HCT116 (cell line): ENCODE measurements at regions not wholly inside any gene's neighbourhood (a gene's known extent, or its start where the extent isn't known, plus 50 kb on each side); places are given as distances from the start of the nearest gene placed in this dataset.

Source experiments
- ATAC-seq: fragments of 200-7000 bp; cut with Tn5 transposase; 2 replicates; pipeline ENCODE4 v1.9.1; 2020; ENCODE audit warnings: mild to moderate bottlenecking, moderate library complexity
- BruUV-seq: library from RNA; stranded (reverse); fragments of 400-500 nt; replicated peaks from 2 replicates; lab custom pipeline; 2021; lab: Mats Ljungman, UMichigan
- CTCF ChIA-PET: fragments of 300-600 bp; sonication (Branson Sonifier 250); formaldehyde crosslinking; loops from one replicate; lab custom pipeline; 2021; ENCODE audit warnings: antibody characterized with exemption; lab: Charles Lee
- POLR2A ChIA-PET: fragments of 300-600, 350-600 bp; sonication (Branson Sonifier 250); formaldehyde crosslinking; loops from one replicate; lab custom pipeline; 2021; ENCODE audit warnings: antibody characterized with exemption; lab: Charles Lee
- RAD21 ChIA-PET, 2 experiments: fragments of 300-600 bp; sonication (Branson Sonifier 250); formaldehyde crosslinking; loops; one replicate each; lab custom pipeline; 2023; ENCODE audit warnings: low total read pairs in 2 of 2; ENCODE audit not compliant: uncharacterized antibody in 2 of 2, unreplicated experiment in 2 of 2, low non-redundant PET in 1 of 2; lab: Charles Lee
- DNase-seq: peaks from one replicate; pipeline ENCODE4 v3.0.0-alpha.2; 2010; ENCODE audit warnings: low read depth, low spot score
- H2AFZ ChIP-seq: fragments of 200-600 bp; shearing (Covaris generic), sonication (generic); 2 replicates; pipeline ENCODE4 v1.6.1; 2017; ENCODE audit warnings: low read depth, mixed run types, mixed read lengths, antibody characterized with exemption, low read length; ENCODE audit not compliant: poor library complexity, severe bottlenecking
- H3K27ac ChIP-seq: 2 replicates; pipeline ENCODE4 v1.5.1; 2012; ENCODE audit warnings: low read depth, low read length
- H3K27me3 ChIP-seq: fragments of 200-600 bp; sonication (generic); 2 replicates; pipeline ENCODE4 v1.6.1; 2016; ENCODE audit warnings: mixed run types, low read length, mixed read lengths; ENCODE audit not compliant: insufficient read depth
- H3K36me3 ChIP-seq, 2 experiments: fragments of 200-500 bp in 1 of 2; fragments of 200-600 bp in 1 of 2; sonication (Bioruptor generic) in 1 of 2; sonication (generic) in 1 of 2; 2 replicates each; pipeline versions ENCODE4 v1.5.1 to v1.6.1; 2014 to 2016; ENCODE audit warnings: low read length in 2 of 2, inconsistent platforms in 1 of 2, mixed read lengths in 1 of 2, mixed run types in 1 of 2; ENCODE audit not compliant: insufficient read depth in 2 of 2, control insufficient read depth in 1 of 2
- H3K4me1 ChIP-seq, 2 experiments: fragments of 200-600 bp in 1 of 2; sonication (generic) in 1 of 2; 2 replicates each; pipeline versions ENCODE4 v1.5.1 to v1.6.1; 2012 to 2017; ENCODE audit warnings: low read length in 2 of 2, inconsistent platforms in 1 of 2, mild to moderate bottlenecking in 1 of 2, mixed read lengths in 1 of 2, mixed run types in 1 of 2, moderate library complexity in 1 of 2; ENCODE audit not compliant: insufficient read depth in 2 of 2, control insufficient read depth in 1 of 2
- H3K4me2 ChIP-seq: fragments of 200-600 bp; sonication (generic); 2 replicates; pipeline ENCODE4 v1.6.1; 2017; ENCODE audit warnings: mixed run types, low read length, mixed read lengths
- H3K4me3 ChIP-seq, 2 experiments: fragments of 200-600 bp in 1 of 2; sonication (generic) in 1 of 2; replicated peaks in 1 of 2; 2 replicates each; pipeline ENCODE4 v1.5.1; 2011 to 2016; ENCODE audit warnings: low read length in 2 of 2, control low read depth in 1 of 2, low read depth in 1 of 2, mild to moderate bottlenecking in 1 of 2, mixed read lengths in 1 of 2, mixed run types in 1 of 2
- H3K79me2 ChIP-seq: fragments of 200-600 bp; sonication (generic); 2 replicates; pipeline ENCODE4 v1.6.1; 2017; ENCODE audit warnings: mild to moderate bottlenecking, mixed run types, low read length, moderate library complexity, mixed read lengths; ENCODE audit not compliant: insufficient read depth
- H3K9ac ChIP-seq: fragments of 200-600 bp; sonication (generic); 2 replicates; pipeline ENCODE4 v1.6.1; 2016; ENCODE audit warnings: low read length, mixed read lengths
- H3K9me2 ChIP-seq: fragments of 200-600 bp; sonication (generic), shearing (Covaris generic); 2 replicates; pipeline ENCODE4 v1.6.1; 2017; ENCODE audit warnings: mixed run types, mild to moderate bottlenecking, moderate library complexity; ENCODE audit not compliant: insufficient read depth
- H3K9me3 ChIP-seq, 2 experiments: fragments of 200-500 bp in 1 of 2; fragments of 200-600 bp in 1 of 2; sonication (Bioruptor generic) in 1 of 2; sonication (generic) in 1 of 2; 2 replicates each; pipeline ENCODE4 v1.6.1; 2014 to 2017; ENCODE audit warnings: low read length in 2 of 2, mixed read lengths in 2 of 2, inconsistent platforms in 1 of 2, low read depth in 1 of 2, mild to moderate bottlenecking in 1 of 2, mixed run types in 1 of 2, moderate library complexity in 1 of 2; ENCODE audit not compliant: control insufficient read depth in 1 of 2, insufficient read depth in 1 of 2
- H4K20me1 ChIP-seq: fragments of 200-600 bp; sonication (generic), shearing (Covaris generic); 2 replicates; pipeline ENCODE4 v1.6.1; 2017; ENCODE audit warnings: mixed run types, mild to moderate bottlenecking, moderate library complexity; ENCODE audit not compliant: insufficient read depth
- CBX3 ChIP-seq: IDR thresholded peaks from 2 replicates; pipeline ENCODE4 v1.6.1; 2012; ENCODE audit warnings: low read depth
- EGR1 ChIP-seq: IDR thresholded peaks from 2 replicates; pipeline ENCODE4 v1.6.1; 2012; ENCODE audit warnings: low read depth
- ELF1 ChIP-seq: IDR thresholded peaks from 2 replicates; pipeline ENCODE4 v1.6.1; 2012; ENCODE audit warnings: low read depth, borderline replicate concordance
- EZH2phosphoT487 ChIP-seq: fragments of 200-600 bp; IDR thresholded peaks from 2 replicates; pipeline ENCODE4 v1.6.1; 2018; ENCODE audit warnings: antibody characterized with exemption, borderline replicate concordance
- FOSL1 ChIP-seq: IDR thresholded peaks from 2 replicates; pipeline ENCODE4 v1.6.1; 2012; ENCODE audit warnings: low read depth
- POLR2A ChIP-seq: IDR thresholded peaks from 2 replicates; pipeline ENCODE4 v1.7.0; 2011; ENCODE audit warnings: borderline replicate concordance; ENCODE audit not compliant: insufficient read depth, insufficient read length; ENCODE audit errors: extremely low read depth
- POLR2AphosphoS5 ChIP-seq: IDR thresholded peaks from 2 replicates; pipeline ENCODE4 v1.6.1; 2011; ENCODE audit warnings: mild to moderate bottlenecking, low read depth, low read length, moderate library complexity
- SP1 ChIP-seq: IDR thresholded peaks from 2 replicates; pipeline ENCODE4 v1.6.1; 2012; ENCODE audit warnings: low read depth
- SRF ChIP-seq: IDR thresholded peaks from 2 replicates; pipeline ENCODE4 v1.6.1; 2012; ENCODE audit warnings: low read depth
- TCF7L2 ChIP-seq: IDR thresholded peaks from 2 replicates; pipeline ENCODE4 v1.7.0; 2011; ENCODE audit warnings: borderline replicate concordance, inconsistent platforms; ENCODE audit not compliant: insufficient read depth, insufficient read length; ENCODE audit errors: extremely low read depth
- YY1 ChIP-seq: IDR thresholded peaks from 2 replicates; pipeline ENCODE4 v1.6.1; 2011; ENCODE audit warnings: low read length, low read depth, moderate library complexity, mild to moderate bottlenecking; ENCODE audit not compliant: insufficient replicate concordance; ENCODE audit errors: extremely low read depth
- ZFX ChIP-seq: fragments of 450-650 bp; IDR thresholded peaks from 2 replicates; pipeline ENCODE4 v1.6.1; 2017
- ZNF274 ChIP-seq: fragments of 200-500 bp; sonication (Bioruptor generic); IDR thresholded peaks from 2 replicates; pipeline ENCODE4 v1.6.1; 2014; ENCODE audit warnings: mild to moderate bottlenecking, low read depth, low read length, inconsistent platforms
- intact Hi-C: fragments of 100-400 bp; cut with micrococcal nuclease; formaldehyde crosslinking; loops from 2 replicates; pipeline ENCODE4 v1.10.0; 2022
- TF ChIP-seq, protein P1 (sequence below): IDR thresholded peaks from 2 replicates; pipeline ENCODE4 v1.6.1; 2012
- TF ChIP-seq, protein P2 (sequence below), 3 experiments: fragments of 200-600 bp in 1 of 3; sonication (generic) in 1 of 3; IDR thresholded peaks in 2 of 3; conservative IDR thresholded peaks in 1 of 3; 2 replicates each; pipeline ENCODE4 v1.5.1; 2012 to 2017; ENCODE audit warnings: low read depth in 2 of 3, low read length in 2 of 3, antibody characterized with exemption in 1 of 3, borderline replicate concordance in 1 of 3, control low read depth in 1 of 3, mild to moderate bottlenecking in 1 of 3, mixed read lengths in 1 of 3, mixed run types in 1 of 3, moderate library complexity in 1 of 3; ENCODE audit not compliant: insufficient read depth in 1 of 3
- TF ChIP-seq, protein P3 (sequence below): IDR thresholded peaks from 2 replicates; pipeline ENCODE4 v1.6.1; 2012

DNA sequence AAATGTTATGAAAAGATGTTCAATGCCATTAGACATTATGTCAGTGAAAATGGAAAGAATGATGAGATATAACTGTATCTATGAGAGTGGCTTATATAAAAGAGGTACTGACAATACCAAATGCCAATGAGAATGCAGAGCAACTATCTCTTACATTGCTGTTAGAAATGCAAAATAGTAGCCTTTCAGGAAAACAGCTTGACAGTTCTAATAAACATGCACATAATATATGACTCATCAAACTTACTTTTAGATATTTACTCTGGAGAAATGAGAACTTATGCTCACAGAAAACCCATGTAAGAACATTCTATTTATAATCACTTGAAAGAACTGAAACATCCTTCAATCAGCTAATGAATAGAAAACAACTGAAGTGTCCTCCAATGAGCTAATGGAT is 996.7 kb upstream of the ADGRL4 start (continued):
- TF ChIP-seq, protein P1, sequence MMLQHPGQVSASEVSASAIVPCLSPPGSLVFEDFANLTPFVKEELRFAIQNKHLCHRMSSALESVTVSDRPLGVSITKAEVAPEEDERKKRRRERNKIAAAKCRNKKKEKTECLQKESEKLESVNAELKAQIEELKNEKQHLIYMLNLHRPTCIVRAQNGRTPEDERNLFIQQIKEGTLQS, result no peak
- no peak for TF ChIP-seq EGR1
- no peak for TF ChIP-seq ELF1

DNA sequence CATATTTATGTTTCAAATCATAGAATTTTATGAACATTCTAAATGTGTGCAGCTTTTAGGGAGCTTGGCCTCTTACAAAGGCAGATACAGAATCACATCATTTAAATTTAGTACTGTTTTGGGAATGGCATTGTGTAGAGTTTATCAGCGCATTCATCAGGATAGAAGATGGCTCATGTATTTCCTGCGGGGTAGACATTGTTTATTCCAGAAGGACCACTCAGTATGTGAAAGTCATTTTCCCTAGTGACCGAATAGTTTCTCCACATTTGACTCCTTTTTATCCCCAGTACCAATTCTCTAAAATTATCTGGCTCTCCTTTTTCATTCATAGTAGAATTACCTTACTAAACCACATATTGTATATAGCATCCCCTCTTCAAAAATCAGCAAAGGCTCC is 981.9 kb upstream of the ADGRL4 start:
- RAD21 ChIA-PET, result no interaction called here
- intact Hi-C loops, result no loop called here
- POLR2A ChIA-PET, result no interaction called here
- Histone ChIP-seq H3K4me3 (no peak overlapping the region), H3K9me2 (no peaks in the 10 kb centered on the region), H3K4me2 (no peak overlapping the region), H3K4me1 (no peaks in the 10 kb centered on the region), H3K9ac (no peak overlapping the region), H3K27ac (no peak overlapping the region), H3K27me3 (no peaks in the 10 kb centered on the region), H4K20me1 (no peaks in the 10 kb centered on the region), H3K9me3 (no peaks in the 10 kb centered on the region), H3K79me2 (no peaks in the 10 kb centered on the region), H2AFZ (no peak overlapping the region), H3K36me3 (no peaks in the 10 kb centered on the region)
- no peak for TF ChIP-seq SRF
- no peak for TF ChIP-seq ELF1
- no peak for TF ChIP-seq TCF7L2
- no peak for TF ChIP-seq CBX3
- no peak for TF ChIP-seq FOSL1
- TF ChIP-seq SP1, result no peak
- no peak for TF ChIP-seq ZFX
- TF ChIP-seq POLR2A, result no peak
- TF ChIP-seq, protein P2, sequence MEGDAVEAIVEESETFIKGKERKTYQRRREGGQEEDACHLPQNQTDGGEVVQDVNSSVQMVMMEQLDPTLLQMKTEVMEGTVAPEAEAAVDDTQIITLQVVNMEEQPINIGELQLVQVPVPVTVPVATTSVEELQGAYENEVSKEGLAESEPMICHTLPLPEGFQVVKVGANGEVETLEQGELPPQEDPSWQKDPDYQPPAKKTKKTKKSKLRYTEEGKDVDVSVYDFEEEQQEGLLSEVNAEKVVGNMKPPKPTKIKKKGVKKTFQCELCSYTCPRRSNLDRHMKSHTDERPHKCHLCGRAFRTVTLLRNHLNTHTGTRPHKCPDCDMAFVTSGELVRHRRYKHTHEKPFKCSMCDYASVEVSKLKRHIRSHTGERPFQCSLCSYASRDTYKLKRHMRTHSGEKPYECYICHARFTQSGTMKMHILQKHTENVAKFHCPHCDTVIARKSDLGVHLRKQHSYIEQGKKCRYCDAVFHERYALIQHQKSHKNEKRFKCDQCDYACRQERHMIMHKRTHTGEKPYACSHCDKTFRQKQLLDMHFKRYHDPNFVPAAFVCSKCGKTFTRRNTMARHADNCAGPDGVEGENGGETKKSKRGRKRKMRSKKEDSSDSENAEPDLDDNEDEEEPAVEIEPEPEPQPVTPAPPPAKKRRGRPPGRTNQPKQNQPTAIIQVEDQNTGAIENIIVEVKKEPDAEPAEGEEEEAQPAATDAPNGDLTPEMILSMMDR (IDR thresholded peaks at IDR 0.05 in 2 of 3, conservative IDR thresholded peaks at IDR 0.05 in 1 of 3; ENCODE audit: borderline replicate concordance in 1 of 3, insufficient read depth in 1 of 3, low read depth in 2 of 3, low read length in 2 of 3), result no peak
- TF ChIP-seq ZNF274, result no peak
- no peak for TF ChIP-seq YY1
- TF ChIP-seq, protein P3, sequence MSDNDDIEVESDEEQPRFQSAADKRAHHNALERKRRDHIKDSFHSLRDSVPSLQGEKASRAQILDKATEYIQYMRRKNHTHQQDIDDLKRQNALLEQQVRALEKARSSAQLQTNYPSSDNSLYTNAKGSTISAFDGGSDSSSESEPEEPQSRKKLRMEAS, result no peak
- TF ChIP-seq EZH2phosphoT487, result no peak
- TF ChIP-seq POLR2AphosphoS5, result no peak
- BruUV-seq, result no TSS peak
- no peak for DNase-seq
- CTCF ChIA-PET, result no interaction called here
- no peak for ATAC-seq
